Neural progenitor cell (in vitro differentiated cells): ENCODE measurements at regions not wholly inside any gene's neighbourhood (a gene's known extent, or its start where the extent isn't known, plus 50 kb on each side); places are given as distances from the start of the nearest gene placed in this dataset.

Experiments
- DNase-seq: peaks from one replicate; pipeline ENCODE4 v3.0.0-alpha.2; 2016; ENCODE audit warnings: low spot score
- H2AFZ ChIP-seq: fragments of 200-600 bp; sonication (generic); replicated peaks from 2 replicates; pipeline ENCODE4 v1.6.1; 2016; ENCODE audit warnings: antibody characterized with exemption
- H3F3A ChIP-seq: fragments of 200-600 bp; sonication (generic); 2 replicates; pipeline ENCODE4 v1.6.1; 2016; ENCODE audit warnings: antibody characterized with exemption, low read depth
- H3K27ac ChIP-seq: fragments of 200-600 bp; sonication (generic); 2 replicates; pipeline ENCODE4 v1.5.1; 2016; ENCODE audit warnings: mild to moderate bottlenecking
- H3K27me3 ChIP-seq: fragments of 200-600 bp; sonication (generic); 2 replicates; pipeline ENCODE4 v1.6.1; 2016; ENCODE audit warnings: mild to moderate bottlenecking, moderate library complexity
- H3K36me3 ChIP-seq: fragments of 200-600 bp; sonication (generic); 2 replicates; pipeline ENCODE4 v1.5.1; 2016
- H3K4me1 ChIP-seq: fragments of 200-600 bp; sonication (generic); 2 replicates; pipeline ENCODE4 v1.6.1; 2016; ENCODE audit warnings: mixed run types
- H3K4me2 ChIP-seq: fragments of 200-600 bp; sonication (generic); 2 replicates; pipeline ENCODE4 v1.6.1; 2016
- H3K4me3 ChIP-seq: fragments of 200-600 bp; sonication (generic); 2 replicates; pipeline ENCODE4 v1.5.1; 2016
- H3K79me2 ChIP-seq: fragments of 200-600 bp; sonication (generic); 2 replicates; pipeline ENCODE4 v1.6.1; 2016; ENCODE audit warnings: low read depth
- H3K9ac ChIP-seq: fragments of 200-600 bp; sonication (generic); 2 replicates; pipeline ENCODE4 v1.6.1; 2016
- H3K9me3 ChIP-seq: fragments of 200-600 bp; sonication (generic); 2 replicates; pipeline ENCODE4 v1.5.1; 2016; ENCODE audit warnings: low read depth
- H4K20me1 ChIP-seq: fragments of 200-600 bp; sonication (generic); 2 replicates; pipeline ENCODE4 v1.6.1; 2016; ENCODE audit warnings: low read depth
- H3K27ac Mint-ChIP-seq: 3 replicates; pipeline ENCODE4 v1.8.0; 2021; ENCODE audit warnings: mixed read lengths
- H3K27me3 Mint-ChIP-seq: 2 replicates; pipeline ENCODE4 v1.8.0; 2022; ENCODE audit warnings: low read depth, mild to moderate bottlenecking, inconsistent platforms, moderate library complexity, mixed read lengths; ENCODE audit not compliant: insufficient read depth
- H3K36me3 Mint-ChIP-seq: 3 replicates; pipeline ENCODE4 v1.8.0; 2021; ENCODE audit warnings: mixed read lengths
- H3K4me1 Mint-ChIP-seq: 3 replicates; pipeline ENCODE4 v1.8.0; 2021; ENCODE audit warnings: mixed read lengths
- H3K4me3 Mint-ChIP-seq: 3 replicates; pipeline ENCODE4 v1.8.0; 2021; ENCODE audit warnings: mild to moderate bottlenecking, moderate library complexity, mixed read lengths
- H3K9me3 Mint-ChIP-seq: 3 replicates; pipeline ENCODE4 v1.8.0; 2020; ENCODE audit warnings: mixed read lengths
- EZH2 ChIP-seq: fragments of 200-600 bp; sonication (generic); IDR thresholded peaks from 2 replicates; pipeline ENCODE4 v1.6.1; 2017; ENCODE audit warnings: antibody characterized with exemption, mild to moderate bottlenecking, moderate library complexity
- EZH2phosphoT487 ChIP-seq: fragments of 200-600 bp; sonication (generic); IDR thresholded peaks from 2 replicates; pipeline ENCODE4 v1.6.1; 2017; ENCODE audit warnings: antibody characterized with exemption
- TF ChIP-seq, protein P1 (sequence below): fragments of 200-600 bp; sonication (generic); IDR thresholded peaks from 2 replicates; pipeline ENCODE4 v1.5.1; 2017; ENCODE audit warnings: antibody characterized with exemption, mild to moderate bottlenecking

DNA sequence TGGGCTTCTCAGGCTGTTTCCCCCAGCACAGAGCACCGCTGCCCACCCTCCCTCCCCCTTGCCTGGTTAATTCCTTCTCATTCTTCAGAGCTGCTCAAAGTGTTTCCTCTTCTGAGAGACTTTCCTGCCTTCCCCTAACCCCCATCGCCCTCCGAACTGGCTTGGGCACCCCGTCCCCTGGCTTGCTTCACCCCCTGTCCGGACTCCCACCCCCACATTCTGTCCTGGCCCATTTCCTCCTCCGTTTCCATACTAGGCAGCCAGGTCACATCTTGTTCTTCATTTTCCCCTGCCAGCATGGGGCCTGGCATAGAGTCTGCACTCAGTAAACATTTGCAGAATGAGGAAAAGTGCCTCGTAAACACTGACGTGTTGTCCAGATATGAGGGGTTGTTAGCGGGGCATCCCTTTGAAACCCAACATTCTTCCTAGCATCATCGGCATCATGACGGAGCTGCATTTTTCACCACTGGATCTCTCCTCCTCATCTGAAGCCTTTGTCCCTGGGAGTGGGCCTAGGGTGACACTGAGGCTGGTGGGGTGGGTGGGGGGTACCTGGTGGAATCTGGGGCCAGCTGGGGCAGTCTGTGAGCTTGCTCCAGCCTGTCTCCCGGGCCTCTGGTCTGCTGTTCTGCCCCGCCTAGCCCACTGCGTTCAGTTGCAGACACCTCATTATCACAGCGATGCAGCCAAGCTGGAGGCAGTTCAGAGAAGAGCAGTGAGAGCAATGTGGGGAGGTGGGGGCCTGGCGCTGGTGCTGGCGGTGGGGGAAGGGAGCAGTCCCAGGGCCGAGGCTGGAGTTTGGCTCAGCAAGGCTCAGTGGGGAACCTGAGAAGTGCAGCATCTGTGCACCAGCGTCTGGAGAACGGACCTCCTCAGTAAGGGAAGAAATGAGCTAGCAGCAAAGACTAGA, 149.4 kb upstream of the PJA1 start:
- Histone ChIP-seq H4K20me1 (no peaks in the 10 kb centered on the region), H3K4me1 (peaks cover 32% of the 10 kb centered on the region), H3F3A (no peaks in the 10 kb centered on the region), H3K27ac (no peak overlapping the region), H3K27me3 (no peaks in the 10 kb centered on the region), H3K36me3 (no peaks in the 10 kb centered on the region), H2AFZ (peak overlapping the region; percentile 42), H3K9ac (no peak overlapping the region), H3K4me3 (no peak overlapping the region), H3K9me3 (no peaks in the 10 kb centered on the region), H3K4me2 (no peak overlapping the region), H3K79me2 (no peaks in the 10 kb centered on the region)
- DNase-seq: peak; percentile 28
- no peaks in the 10 kb centered on the region for H3K9me3 Mint-ChIP-seq
- peaks cover 51% of the 10 kb centered on the region for H3K4me1 Mint-ChIP-seq
- H3K4me3 Mint-ChIP-seq: no peak overlapping the region
- peaks cover 10% of the 10 kb centered on the region for H3K27me3 Mint-ChIP-seq
- H3K27ac Mint-ChIP-seq: no peak overlapping the region
- H3K36me3 Mint-ChIP-seq: no peaks in the 10 kb centered on the region
- TF ChIP-seq EZH2: no peak
- no peak for TF ChIP-seq EZH2phosphoT487
- TF ChIP-seq, protein P1, sequence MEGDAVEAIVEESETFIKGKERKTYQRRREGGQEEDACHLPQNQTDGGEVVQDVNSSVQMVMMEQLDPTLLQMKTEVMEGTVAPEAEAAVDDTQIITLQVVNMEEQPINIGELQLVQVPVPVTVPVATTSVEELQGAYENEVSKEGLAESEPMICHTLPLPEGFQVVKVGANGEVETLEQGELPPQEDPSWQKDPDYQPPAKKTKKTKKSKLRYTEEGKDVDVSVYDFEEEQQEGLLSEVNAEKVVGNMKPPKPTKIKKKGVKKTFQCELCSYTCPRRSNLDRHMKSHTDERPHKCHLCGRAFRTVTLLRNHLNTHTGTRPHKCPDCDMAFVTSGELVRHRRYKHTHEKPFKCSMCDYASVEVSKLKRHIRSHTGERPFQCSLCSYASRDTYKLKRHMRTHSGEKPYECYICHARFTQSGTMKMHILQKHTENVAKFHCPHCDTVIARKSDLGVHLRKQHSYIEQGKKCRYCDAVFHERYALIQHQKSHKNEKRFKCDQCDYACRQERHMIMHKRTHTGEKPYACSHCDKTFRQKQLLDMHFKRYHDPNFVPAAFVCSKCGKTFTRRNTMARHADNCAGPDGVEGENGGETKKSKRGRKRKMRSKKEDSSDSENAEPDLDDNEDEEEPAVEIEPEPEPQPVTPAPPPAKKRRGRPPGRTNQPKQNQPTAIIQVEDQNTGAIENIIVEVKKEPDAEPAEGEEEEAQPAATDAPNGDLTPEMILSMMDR: no peak

DNA sequence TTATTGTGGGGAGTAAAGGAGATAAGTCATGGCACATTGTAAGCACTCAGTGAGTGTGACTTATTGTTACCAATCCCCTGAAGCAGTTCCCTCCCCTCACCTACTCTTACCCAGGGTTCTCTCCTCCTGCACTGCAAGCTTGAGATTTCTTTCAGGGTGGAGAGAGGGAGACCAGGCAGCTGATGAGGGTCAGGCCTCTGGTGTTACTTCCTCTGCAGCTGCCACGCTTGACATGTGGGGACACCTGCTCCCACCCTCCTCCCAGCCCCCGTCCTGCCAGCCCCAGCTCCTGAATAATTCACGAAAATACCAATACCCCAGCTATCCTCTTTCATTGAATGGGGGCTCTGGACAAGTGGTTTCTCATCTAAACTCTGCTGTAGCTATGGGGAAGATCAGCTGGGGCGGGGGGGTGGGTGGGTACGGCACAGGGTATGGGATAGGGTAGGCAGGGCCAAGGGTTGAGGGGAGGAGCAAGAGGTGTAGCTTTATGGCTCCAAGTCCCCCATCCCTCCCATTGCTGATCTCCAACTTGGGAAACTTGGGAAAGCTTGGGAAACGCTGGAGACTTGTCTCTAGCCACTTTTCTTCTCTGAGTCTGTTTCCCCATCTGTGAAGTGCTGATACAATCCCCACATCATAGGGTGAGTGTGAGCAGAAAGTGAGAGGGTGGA, 148.5 kb upstream of the PJA1 start:
- DNase-seq: no peak
- peaks cover 28% of the 10 kb centered on the region for H3K4me1 ChIP-seq

DNA sequence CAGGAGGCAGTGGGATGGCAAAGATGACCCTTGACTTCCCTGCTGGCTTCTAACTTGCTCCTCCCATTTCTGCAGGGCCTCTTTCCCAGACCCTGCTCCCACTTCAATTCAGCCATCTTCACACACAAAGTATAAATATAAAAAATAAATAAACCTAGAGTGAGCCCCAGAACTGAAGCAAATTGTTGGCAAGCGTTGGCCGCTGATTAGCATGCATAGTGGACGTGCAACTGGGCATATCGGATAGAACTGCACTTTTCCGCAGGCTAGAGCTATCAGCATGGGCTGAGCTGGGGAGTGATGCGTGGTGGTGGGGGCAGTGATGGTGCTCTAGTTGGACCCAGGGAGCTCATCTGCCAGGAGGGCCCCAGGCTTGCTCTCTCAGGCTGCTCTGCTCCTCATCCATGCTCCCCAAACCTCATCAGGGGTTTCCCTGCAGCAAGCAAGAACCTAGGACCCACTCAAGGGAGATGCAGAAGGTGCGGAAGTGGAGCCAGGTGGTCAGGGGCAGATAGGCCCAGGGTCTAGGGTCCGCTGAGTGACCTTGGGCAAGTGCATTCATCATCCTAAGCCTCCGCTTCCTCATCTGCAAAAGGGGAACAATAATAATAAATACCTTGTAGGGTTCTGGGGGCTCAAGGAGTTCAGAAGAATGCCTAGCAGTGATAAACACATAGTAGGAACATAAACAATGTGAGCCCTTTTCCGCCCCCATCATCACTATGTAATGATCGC, 146.8 kb upstream of the PJA1 start:
- Histone ChIP-seq H3K4me1 (peaks cover 30% of the 10 kb centered on the region), H3K27me3 (no peaks in the 10 kb centered on the region), H4K20me1 (no peaks in the 10 kb centered on the region), H3K4me2 (no peak overlapping the region), H3K4me3 (no peak overlapping the region), H3F3A (peaks cover 13% of the 10 kb centered on the region), H3K79me2 (no peaks in the 10 kb centered on the region), H3K9me3 (no peaks in the 10 kb centered on the region), H3K9ac (no peak overlapping the region), H3K36me3 (no peaks in the 10 kb centered on the region), H3K27ac (no peak overlapping the region), H2AFZ (no peak overlapping the region)
- Mint-ChIP-seq H3K36me3 (no peaks in the 10 kb centered on the region), H3K4me1 (peaks cover 60% of the 10 kb centered on the region), H3K27me3 (peaks cover 7% of the 10 kb centered on the region), H3K9me3 (no peaks in the 10 kb centered on the region), H3K27ac (no peak overlapping the region), H3K4me3 (no peak overlapping the region)
- no peak for DNase-seq
- TF ChIP-seq EZH2phosphoT487: no peak
- TF ChIP-seq EZH2: no peak
- TF ChIP-seq, protein P1: no peak

More for the DNA sequence above, 148.5 kb upstream of the PJA1 start:
- Histone ChIP-seq H2AFZ (no peak overlapping the region), H3K4me2 (no peak overlapping the region), H3K4me3 (no peak overlapping the region), H3F3A (peaks cover 2% of the 10 kb centered on the region), H3K27me3 (no peaks in the 10 kb centered on the region), H3K9me3 (no peaks in the 10 kb centered on the region), H3K79me2 (no peaks in the 10 kb centered on the region), H3K27ac (no peak overlapping the region), H3K36me3 (no peaks in the 10 kb centered on the region), H4K20me1 (no peaks in the 10 kb centered on the region), H3K9ac (no peak overlapping the region)
- TF ChIP-seq EZH2phosphoT487: no peak
- TF ChIP-seq, protein P1: no peak
- TF ChIP-seq EZH2: no peak
- Mint-ChIP-seq H3K4me3 (no peak overlapping the region), H3K27ac (no peak overlapping the region), H3K27me3 (peaks cover 10% of the 10 kb centered on the region), H3K9me3 (no peaks in the 10 kb centered on the region), H3K4me1 (peaks cover 56% of the 10 kb centered on the region), H3K36me3 (no peaks in the 10 kb centered on the region)
